LNCAP (cell line): ENCODE measurements at regions not wholly inside any gene's neighbourhood (a gene's known extent, or its start where the extent isn't known, plus 50 kb on each side); places are given as distances from the start of the nearest gene placed in this dataset.

Experiments
- CTCF ChIP-seq: fragments of 450-650 bp; IDR thresholded peaks from 2 replicates; pipeline ENCODE4 v1.5.1; 2017; ENCODE audit warnings: mild to moderate bottlenecking

GRCh38 chr12:115042341-115042740 is 358.4 kb upstream of the TBX3 start:
- TF ChIP-seq CTCF, result no peak

GRCh38 chr12:115037830-115038229 is 353.9 kb upstream of the TBX3 start:
- TF ChIP-seq CTCF, result no peak

DNA sequence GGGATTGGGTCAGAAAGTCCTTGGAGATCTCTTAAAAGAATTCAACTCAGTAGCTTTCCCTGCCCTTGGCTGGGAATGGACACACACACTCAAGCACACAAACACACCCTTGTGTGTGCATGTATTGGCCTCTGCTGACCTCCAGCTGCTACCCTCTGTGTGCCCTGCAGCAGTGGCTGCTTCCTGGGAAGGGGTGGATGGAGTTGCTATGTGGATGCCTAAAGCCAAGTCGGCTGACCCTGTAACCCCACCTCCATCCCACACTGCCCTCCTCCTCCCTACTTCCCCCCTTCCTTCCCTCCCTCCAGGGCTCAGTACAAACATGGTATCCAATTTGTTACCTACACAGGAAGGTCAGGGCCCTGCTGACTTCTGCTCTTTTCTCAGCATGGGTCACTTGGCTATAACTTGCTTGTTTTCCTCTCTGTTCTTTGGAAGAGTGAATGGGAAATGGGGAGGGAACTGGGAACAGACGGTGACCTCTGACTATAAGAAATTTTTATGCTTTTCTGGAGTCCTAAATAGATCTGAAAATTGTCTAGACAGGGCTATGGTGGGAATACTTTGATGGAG is 351.6 kb upstream of the TBX3 start:
- TF ChIP-seq CTCF, result no peak

GRCh38 chr12:115032521-115032920 is 348.5 kb upstream of the TBX3 start:
- no peak for TF ChIP-seq CTCF

DNA sequence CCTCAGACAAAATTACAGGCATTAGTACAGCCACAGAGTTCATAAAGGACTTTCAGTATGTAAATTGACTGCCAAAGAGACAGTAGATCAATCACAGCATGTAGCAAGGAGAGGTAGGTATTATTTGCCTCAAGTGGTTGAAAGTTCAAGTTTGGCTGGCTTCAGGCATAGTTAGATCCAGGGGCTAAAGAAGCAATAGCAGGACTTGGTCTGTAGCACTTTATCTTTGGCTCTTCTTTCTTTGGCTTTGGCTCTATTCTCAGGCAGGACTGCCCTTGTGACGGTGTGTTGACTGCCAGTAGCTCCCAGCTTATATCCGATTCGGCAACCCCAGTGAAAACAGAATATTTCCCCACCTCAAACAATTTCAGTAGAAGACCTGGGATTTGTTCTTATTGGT is 346.0 kb upstream of the TBX3 start:
- no peak for TF ChIP-seq CTCF

DNA sequence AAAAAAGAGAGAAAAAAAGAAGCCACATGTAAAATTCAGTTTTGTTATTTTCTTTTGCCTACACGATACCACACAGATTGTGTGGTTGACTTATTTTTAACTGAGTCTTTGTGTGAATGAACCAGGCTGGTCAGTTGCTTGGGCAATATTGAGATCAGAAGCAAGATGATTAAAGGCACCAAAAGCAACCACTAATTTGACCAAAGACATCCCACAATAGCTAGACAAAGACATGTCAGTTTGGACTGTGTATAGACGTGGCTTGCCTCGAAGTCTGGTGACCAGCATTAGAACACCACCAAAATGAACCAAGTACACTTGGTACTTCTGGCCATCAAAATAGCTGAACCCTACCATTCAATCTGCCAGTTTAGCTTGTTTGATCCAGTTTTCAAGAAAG is 340.6 kb upstream of the TBX3 start:
- TF ChIP-seq CTCF, result no peak

GRCh38 chr12:115023279-115024265 is 339.6 kb upstream of the TBX3 start:
- TF ChIP-seq CTCF, result no peak
